Ovary (tissue), 7 donors: ENCODE measurements at regions not wholly inside any gene's neighbourhood (a gene's known extent, or its start where the extent isn't known, plus 50 kb on each side); places are given as distances from the start of the nearest gene placed in this dataset.

ENCODE experiments used
- DNase-seq, 5 donors: peaks; one replicate each; pipeline ENCODE4 v3.0.0-alpha.2; 2019 to 2020
- H3K27ac ChIP-seq, 2 donors: fragments of 200-600 bp; one replicate each; pipeline versions ENCODE4 v1.5.1 to v1.8.0; 2019 to 2022
- H3K27me3 ChIP-seq: fragments of 200-600 bp; one replicate; pipeline ENCODE4 v1.8.0; 2022
- H3K36me3 ChIP-seq: fragments of 200-600 bp; sonication (generic); one replicate; pipeline ENCODE4 v1.5.1; 2019
- H3K4me1 ChIP-seq: one replicate; pipeline ENCODE4 v1.8.1; 2013; ENCODE audit warnings: mild to moderate bottlenecking, moderate library complexity; ENCODE audit not compliant: insufficient read depth
- H3K4me3 ChIP-seq: fragments of 200-600 bp; sonication (generic); one replicate; pipeline ENCODE4 v1.5.1; 2017
- H3K9me3 ChIP-seq, 2 donors: fragments of 200-600 bp in 1 of 2; sonication (generic) in 1 of 2; one replicate each; pipeline versions ENCODE4 v1.5.1 to v1.8.1; 2013 to 2019; ENCODE audit warnings: mild to moderate bottlenecking in 1 of 2, moderate library complexity in 1 of 2
- CTCF ChIP-seq, 3 donors: fragments of 450-650 bp in 2 of 3; fragments of 200-600 bp in 1 of 3; IDR thresholded peaks; one replicate each; pipeline versions ENCODE4 v1.5.1 to v1.8.0; 2016 to 2022; ENCODE audit warnings: antibody characterized with exemption in 3 of 3, mild to moderate bottlenecking in 1 of 3
- EP300 ChIP-seq: sonication (generic); formaldehyde crosslinking; IDR thresholded peaks from one replicate; pipeline ENCODE4 v1.6.1; 2017; ENCODE audit warnings: antibody characterized with exemption
- POLR2A ChIP-seq: fragments of 450-650 bp; IDR thresholded peaks from one replicate; pipeline ENCODE4 v1.6.1; 2017; ENCODE audit warnings: antibody characterized with exemption, mild to moderate bottlenecking, moderate library complexity
- WGBS, 3 donors: extraction: QIAGEN DNeasy Blood & Tissue Kit in 1 of 3; methylation state at CpG; one replicate each; pipeline versions ENCODE4 v1.1.5 to v1.1.7; 2013 to 2017; 5-methylcytosine and 5-hydroxymethylcytosine counted together
- intact Hi-C, 4 donors: fragments of 100-400 bp; cut with DNase I; formaldehyde crosslinking; loops; one replicate each; pipeline versions ENCODE4 v1.11.0 to v1.15.1; 2022 to 2023
- donor health status: DM: no; HTN: no; CAD: no; lungs with moderate emphysema.
- donor health status: DM: no; HTN: no; CAD: no.
- donor health status: Bipolar disorder and iron deficiency.
- donor health status: DM: no; HTN: no; CAD: no.
- donor health status: DM: yes; HTN: yes; CAD: no.

GRCh38 chr18:77911971-77912605 lies 662.4 kb downstream of the GALR1 start:
- no peak for DNase-seq
- H3K9me3 ChIP-seq, result no peaks in the 10 kb centered on the region
- no peak for TF ChIP-seq EP300
- no peak for TF ChIP-seq CTCF (IDR thresholded peaks at IDR 0.05)
- no peak for TF ChIP-seq POLR2A
- H3K27me3 ChIP-seq, result no peaks in the 10 kb centered on the region
- no peak overlapping the region for H3K27ac ChIP-seq
- H3K4me3 ChIP-seq, result no peak overlapping the region
- H3K36me3 ChIP-seq, result no peaks in the 10 kb centered on the region
- H3K4me1 ChIP-seq, result no peaks in the 10 kb centered on the region
- WGBS, 3 donors, result 64 to 73% (median 65%) methylated on average over 20 of the region's 20 CpGs
- intact Hi-C loops, result no loop called here

- Histone ChIP-seq H3K4me1 (no peaks in the 10 kb centered on the region), H3K9me3 (no peaks in the 10 kb centered on the region), H3K27me3 (no peaks in the 10 kb centered on the region), H3K27ac (no peak overlapping the region), H3K4me3 (no peak overlapping the region), H3K36me3 (no peaks in the 10 kb centered on the region)
- TF ChIP-seq POLR2A (no peak), CTCF (IDR thresholded peaks at IDR 0.05) (no peak), EP300 (no peak)
- DNase-seq, result no peak
- intact Hi-C loops, result no loop called here
- WGBS, 3 donors, result 85 to 89% (median 87%) methylated on average over 5 of the region's 5 CpGs
Measured at GRCh38 chr18:77918730-77919129, 669.1 kb downstream of the GALR1 start.

- Histone ChIP-seq H3K4me3 (no peak overlapping the region), H3K9me3 (no peaks in the 10 kb centered on the region), H3K27ac (no peak overlapping the region), H3K27me3 (no peaks in the 10 kb centered on the region), H3K36me3 (no peaks in the 10 kb centered on the region), H3K4me1 (no peaks in the 10 kb centered on the region)
- DNase-seq, result no peak
- WGBS, 3 donors, result 62 to 83% (median 73%) methylated on average over 4 of the region's 4 CpGs
- intact Hi-C loops, result no loop called here
- TF ChIP-seq EP300 (no peak), POLR2A (no peak), CTCF (IDR thresholded peaks at IDR 0.05) (no peak)
Measured at GRCh38 chr18:77919923-77920322, 670.3 kb downstream of the GALR1 start.

- Histone ChIP-seq H3K36me3 (no peaks in the 10 kb centered on the region), H3K27ac (no peak overlapping the region), H3K9me3 (no peaks in the 10 kb centered on the region), H3K27me3 (no peaks in the 10 kb centered on the region), H3K4me3 (no peak overlapping the region), H3K4me1 (no peaks in the 10 kb centered on the region)
- no peak for TF ChIP-seq POLR2A
- no peak for TF ChIP-seq EP300
- WGBS, 3 donors, result 59 to 80% (median 80%) methylated on average over 1 of the region's 1 CpG
- intact Hi-C loops, result no loop called here
- DNase-seq, result no peak
Measured at GRCh38 chr18:77935342-77935741, 685.7 kb downstream of the GALR1 start.

- TF ChIP-seq EP300 (no peak), POLR2A (no peak), CTCF (IDR thresholded peaks at IDR 0.05) (no peak)
- intact Hi-C loops, result no loop called here
- WGBS, 3 donors, result 81 to 85% (median 85%) methylated on average over 10 of the region's 10 CpGs
- Histone ChIP-seq H3K27me3 (no peaks in the 10 kb centered on the region), H3K9me3 (no peaks in the 10 kb centered on the region), H3K4me1 (no peaks in the 10 kb centered on the region), H3K4me3 (no peak overlapping the region), H3K36me3 (no peaks in the 10 kb centered on the region), H3K27ac (no peak overlapping the region)
- DNase-seq, result no peak
Measured at GRCh38 chr18:77940566-77940965, 690.9 kb downstream of the GALR1 start.
